ENCODE measurements at regions not wholly inside any gene's neighbourhood (a gene's known extent, or its start where the extent isn't known, plus 50 kb on each side); places are given as distances from the start of the nearest gene placed in this dataset.

GRCh38 chr7:114760477-114760876 is 161.4 kb upstream of the MDFIC start:
- H3K27ac ChIP-seq, result no peak overlapping the region
- no peaks in the 10 kb centered on the region for H3K79me2 ChIP-seq (ENCODE audit: low read depth)
- no peaks in the 10 kb centered on the region for H4K20me1 ChIP-seq (ENCODE audit: insufficient read depth)
- ChIA-PET CTCF (no interaction called here), POLR2A (ENCODE audit: unreplicated experiment) (no interaction called here)
- H3K9me2 ChIP-seq (ENCODE audit: insufficient read depth), result no peaks in the 10 kb centered on the region
- BruUV-seq (replicated peaks), result no TSS peak
- H3K36me3 ChIP-seq (ENCODE audit: low read depth), result no peaks in the 10 kb centered on the region
- H3K9me3 ChIP-seq (ENCODE audit: insufficient read depth, low read depth), result no peaks in the 10 kb centered on the region
- no peak overlapping the region for H3K4me2 ChIP-seq
- H3K27me3 ChIP-seq (ENCODE audit: insufficient read depth, low read depth), result no peaks in the 10 kb centered on the region
- H3F3A ChIP-seq (ENCODE audit: insufficient read depth, low read depth), result no peaks in the 10 kb centered on the region
- TF ChIP-seq, protein P1, sequence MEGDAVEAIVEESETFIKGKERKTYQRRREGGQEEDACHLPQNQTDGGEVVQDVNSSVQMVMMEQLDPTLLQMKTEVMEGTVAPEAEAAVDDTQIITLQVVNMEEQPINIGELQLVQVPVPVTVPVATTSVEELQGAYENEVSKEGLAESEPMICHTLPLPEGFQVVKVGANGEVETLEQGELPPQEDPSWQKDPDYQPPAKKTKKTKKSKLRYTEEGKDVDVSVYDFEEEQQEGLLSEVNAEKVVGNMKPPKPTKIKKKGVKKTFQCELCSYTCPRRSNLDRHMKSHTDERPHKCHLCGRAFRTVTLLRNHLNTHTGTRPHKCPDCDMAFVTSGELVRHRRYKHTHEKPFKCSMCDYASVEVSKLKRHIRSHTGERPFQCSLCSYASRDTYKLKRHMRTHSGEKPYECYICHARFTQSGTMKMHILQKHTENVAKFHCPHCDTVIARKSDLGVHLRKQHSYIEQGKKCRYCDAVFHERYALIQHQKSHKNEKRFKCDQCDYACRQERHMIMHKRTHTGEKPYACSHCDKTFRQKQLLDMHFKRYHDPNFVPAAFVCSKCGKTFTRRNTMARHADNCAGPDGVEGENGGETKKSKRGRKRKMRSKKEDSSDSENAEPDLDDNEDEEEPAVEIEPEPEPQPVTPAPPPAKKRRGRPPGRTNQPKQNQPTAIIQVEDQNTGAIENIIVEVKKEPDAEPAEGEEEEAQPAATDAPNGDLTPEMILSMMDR (conservative IDR thresholded peaks at IDR 0.05), result no peak
- no peak for DNase-seq
- no peak overlapping the region for H3K4me3 ChIP-seq
- H2AFZ ChIP-seq, result no peak overlapping the region
- intact Hi-C loops (cut with micrococcal nuclease; ENCODE audit: unreplicated experiment), result no loop called here
- peaks cover 11% of the 10 kb centered on the region for H3K4me1 ChIP-seq (replicated peaks; ENCODE audit: insufficient read depth)

DNA sequence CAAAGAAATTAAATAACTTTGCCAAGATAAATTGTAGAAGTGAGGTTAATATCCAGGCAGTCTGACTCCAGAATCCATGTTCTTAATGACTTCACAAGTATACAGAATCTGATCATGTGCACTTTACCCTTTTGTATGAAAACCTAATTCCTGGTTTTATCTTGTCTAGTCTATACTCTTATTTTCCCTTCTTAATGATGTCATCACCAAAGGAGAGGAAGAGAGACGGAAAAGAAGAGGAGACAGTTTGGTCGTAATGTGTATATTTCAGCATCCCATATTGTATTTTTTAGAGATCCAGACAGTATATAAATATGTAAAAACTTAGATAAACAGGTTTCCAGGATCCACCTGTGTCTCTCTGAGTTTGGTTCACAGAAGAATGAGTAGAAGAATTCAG is 159.9 kb upstream of the MDFIC start:
- Histone ChIP-seq H3K4me1 (replicated peaks; ENCODE audit: insufficient read depth) (peaks cover 11% of the 10 kb centered on the region), H3K4me2 (no peak overlapping the region), H3K27ac (no peak overlapping the region), H3K79me2 (ENCODE audit: low read depth) (no peaks in the 10 kb centered on the region), H2AFZ (no peak overlapping the region), H3K4me3 (no peak overlapping the region), H3K9me2 (ENCODE audit: insufficient read depth) (no peaks in the 10 kb centered on the region), H3F3A (ENCODE audit: insufficient read depth, low read depth) (no peaks in the 10 kb centered on the region), H3K36me3 (ENCODE audit: low read depth) (no peaks in the 10 kb centered on the region), H3K9me3 (ENCODE audit: insufficient read depth, low read depth) (no peaks in the 10 kb centered on the region), H3K27me3 (ENCODE audit: insufficient read depth, low read depth) (no peaks in the 10 kb centered on the region), H4K20me1 (ENCODE audit: insufficient read depth) (no peaks in the 10 kb centered on the region)
- TF ChIP-seq EZH2 (IDR thresholded peaks at IDR 0.05; ENCODE audit: low read depth), result no peak
- TF ChIP-seq, protein P1 (conservative IDR thresholded peaks at IDR 0.05), result no peak
- ChIA-PET POLR2A (ENCODE audit: unreplicated experiment) (no interaction called here), CTCF (no interaction called here)
- no peak for DNase-seq
- BruUV-seq (replicated peaks), result no TSS peak
- intact Hi-C loops (cut with micrococcal nuclease; ENCODE audit: unreplicated experiment), result no loop called here

GRCh38 chr7:114765331-114766040 is 156.4 kb upstream of the MDFIC start:
- H3K27ac ChIP-seq, result no peak overlapping the region
- ChIA-PET CTCF (no interaction called here), POLR2A (ENCODE audit: unreplicated experiment) (no interaction called here)
- H3K27me3 ChIP-seq (ENCODE audit: insufficient read depth, low read depth), result no peaks in the 10 kb centered on the region
- no peak for DNase-seq
- no peak overlapping the region for H2AFZ ChIP-seq
- intact Hi-C loops (cut with micrococcal nuclease; ENCODE audit: unreplicated experiment), result no loop called here
- no peaks in the 10 kb centered on the region for H3K79me2 ChIP-seq (ENCODE audit: low read depth)
- H3K4me2 ChIP-seq, result no peak overlapping the region
- no peak overlapping the region for H3K4me3 ChIP-seq
- no peaks in the 10 kb centered on the region for H4K20me1 ChIP-seq (ENCODE audit: insufficient read depth)
- H3K36me3 ChIP-seq (ENCODE audit: low read depth), result no peaks in the 10 kb centered on the region
- H3K9me2 ChIP-seq (ENCODE audit: insufficient read depth), result no peaks in the 10 kb centered on the region
- BruUV-seq (replicated peaks), result no TSS peak
- no peaks in the 10 kb centered on the region for H3F3A ChIP-seq (ENCODE audit: insufficient read depth, low read depth)
- H3K4me1 ChIP-seq (replicated peaks; ENCODE audit: insufficient read depth), result peaks cover 1% of the 10 kb centered on the region; the same call in 1 of the 2 replicates
- TF ChIP-seq EZH2 (IDR thresholded peaks at IDR 0.05; ENCODE audit: low read depth), result no peak
- TF ChIP-seq, protein P1 (conservative IDR thresholded peaks at IDR 0.05), result no peak
- no peaks in the 10 kb centered on the region for H3K9me3 ChIP-seq (ENCODE audit: insufficient read depth, low read depth)

Measured in PC-9 (cell line).